ENCODE measurements at regions not wholly inside any gene's neighbourhood (a gene's known extent, or its start where the extent isn't known, plus 50 kb on each side); places are given as distances from the start of the nearest gene placed in this dataset.

- H3K27ac ChIP-seq (ENCODE audit: low read length) = no peak overlapping the region
- no peaks in the 10 kb centered on the region for H4K20me1 ChIP-seq (ENCODE audit: insufficient read depth, low read depth, low read length)
- no peak overlapping the region for H3K9ac ChIP-seq (ENCODE audit: low read length)
- no peaks in the 10 kb centered on the region for H3K4me1 ChIP-seq (ENCODE audit: low read length)
- H3K27me3 ChIP-seq (ENCODE audit: low read length) = no peaks in the 10 kb centered on the region
- 0 out of 2 replicates have a peak, but pooled peaks cover 4% of the 10 kb centered on the region for H3K9me3 ChIP-seq (ENCODE audit: low read length)
- DNase-seq = no peak
- no peak overlapping the region for H3K4me2 ChIP-seq (ENCODE audit: low read depth, low read length, poor library complexity, severe bottlenecking)
- no peak overlapping the region for H2AFZ ChIP-seq (ENCODE audit: low read length)
- H3K4me3 ChIP-seq (ENCODE audit: low read length) = no peak overlapping the region
- no peaks in the 10 kb centered on the region for H3K79me2 ChIP-seq (ENCODE audit: low read length)
- H3K9me2 ChIP-seq (replicated peaks; ENCODE audit: insufficient read depth, low read length) = no peaks in the 10 kb centered on the region
- H3K36me3 ChIP-seq (ENCODE audit: insufficient read depth, low read length) = no peaks in the 10 kb centered on the region
These were observed 942.9 kb downstream of the BRD1 start for GRCh38 chr22:48884786-48885185.

- H4K20me1 ChIP-seq (ENCODE audit: insufficient read depth, low read depth, low read length) = no peaks in the 10 kb centered on the region
- H3K27ac ChIP-seq (ENCODE audit: low read length) = no peak overlapping the region
- H3K9me2 ChIP-seq (replicated peaks; ENCODE audit: insufficient read depth, low read length) = no peaks in the 10 kb centered on the region
- no peak overlapping the region for H3K4me3 ChIP-seq (ENCODE audit: low read length)
- no peaks in the 10 kb centered on the region for H3K36me3 ChIP-seq (ENCODE audit: insufficient read depth, low read length)
- H3K27me3 ChIP-seq (ENCODE audit: low read length) = no peaks in the 10 kb centered on the region
- no peaks in the 10 kb centered on the region for H3K4me1 ChIP-seq (ENCODE audit: low read length)
- H3K9me3 ChIP-seq (ENCODE audit: low read length) = 0 out of 2 replicates have a peak, but pooled peaks cover 4% of the 10 kb centered on the region
- H2AFZ ChIP-seq (ENCODE audit: low read length) = no peak overlapping the region
- DNase-seq = no peak
- H3K79me2 ChIP-seq (ENCODE audit: low read length) = no peaks in the 10 kb centered on the region
- no peak overlapping the region for H3K4me2 ChIP-seq (ENCODE audit: low read depth, low read length, poor library complexity, severe bottlenecking)
- no peak overlapping the region for H3K9ac ChIP-seq (ENCODE audit: low read length)
These were observed 943.3 kb downstream of the BRD1 start for GRCh38 chr22:48884324-48884723.

DNA sequence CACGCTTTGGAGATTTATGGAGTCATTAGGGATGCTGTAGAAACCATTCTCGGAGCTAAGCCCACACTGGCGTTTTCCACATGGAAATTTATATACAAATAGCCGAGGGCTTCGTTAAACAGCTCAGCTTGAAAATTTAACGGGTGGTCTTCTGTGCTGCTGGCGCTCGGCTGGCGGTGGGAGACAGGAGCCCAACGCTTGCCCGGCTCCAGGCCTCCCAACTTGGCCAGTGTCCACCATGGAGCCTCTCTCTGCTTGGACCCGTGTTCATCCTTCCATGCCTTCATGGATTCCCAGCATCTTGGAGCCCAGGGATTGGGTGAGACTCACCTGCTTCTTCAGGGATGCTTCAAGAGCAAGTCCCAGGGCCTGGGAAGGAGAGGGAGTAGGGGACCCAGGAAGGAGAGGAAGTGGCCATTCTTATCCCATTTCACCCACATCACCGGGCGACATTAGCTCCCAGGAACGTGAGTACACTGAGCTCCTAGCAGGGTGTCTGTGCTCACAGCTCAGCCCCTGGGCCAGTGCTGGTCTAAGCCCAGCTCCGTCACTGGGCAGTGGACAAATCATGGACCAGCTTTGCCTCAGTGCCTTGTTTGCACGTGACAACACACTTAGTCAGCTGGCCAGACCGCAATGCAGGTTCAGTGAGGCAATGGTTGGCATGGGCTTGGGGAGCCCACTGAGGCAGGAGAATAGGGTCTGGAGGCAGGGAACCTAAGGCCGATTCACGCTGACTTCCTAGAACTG lies 944.3 kb downstream of the BRD1 start:
- no peaks in the 10 kb centered on the region for H3K36me3 ChIP-seq (ENCODE audit: insufficient read depth, low read length)
- H2AFZ ChIP-seq (ENCODE audit: low read length) = no peak overlapping the region
- no peak overlapping the region for H3K4me2 ChIP-seq (ENCODE audit: low read depth, low read length, poor library complexity, severe bottlenecking)
- no peak overlapping the region for H3K9ac ChIP-seq (ENCODE audit: low read length)
- H3K27me3 ChIP-seq (ENCODE audit: low read length) = no peaks in the 10 kb centered on the region
- DNase-seq = no peak
- 0 out of 2 replicates have a peak, but pooled peaks cover 4% of the 10 kb centered on the region for H3K9me3 ChIP-seq (ENCODE audit: low read length)
- no peaks in the 10 kb centered on the region for H3K4me1 ChIP-seq (ENCODE audit: low read length)
- H3K79me2 ChIP-seq (ENCODE audit: low read length) = no peaks in the 10 kb centered on the region
- no peak overlapping the region for H3K4me3 ChIP-seq (ENCODE audit: low read length)
- H3K27ac ChIP-seq (ENCODE audit: low read length) = no peak overlapping the region
- no peaks in the 10 kb centered on the region for H4K20me1 ChIP-seq (ENCODE audit: insufficient read depth, low read depth, low read length)
- no peaks in the 10 kb centered on the region for H3K9me2 ChIP-seq (replicated peaks; ENCODE audit: insufficient read depth, low read length)

GRCh38 chr22:48882636-48883200 lies 945.0 kb downstream of the BRD1 start:
- no peaks in the 10 kb centered on the region for H3K9me2 ChIP-seq (replicated peaks; ENCODE audit: insufficient read depth, low read length)
- no peak overlapping the region for H3K4me3 ChIP-seq (ENCODE audit: low read length)

DNA sequence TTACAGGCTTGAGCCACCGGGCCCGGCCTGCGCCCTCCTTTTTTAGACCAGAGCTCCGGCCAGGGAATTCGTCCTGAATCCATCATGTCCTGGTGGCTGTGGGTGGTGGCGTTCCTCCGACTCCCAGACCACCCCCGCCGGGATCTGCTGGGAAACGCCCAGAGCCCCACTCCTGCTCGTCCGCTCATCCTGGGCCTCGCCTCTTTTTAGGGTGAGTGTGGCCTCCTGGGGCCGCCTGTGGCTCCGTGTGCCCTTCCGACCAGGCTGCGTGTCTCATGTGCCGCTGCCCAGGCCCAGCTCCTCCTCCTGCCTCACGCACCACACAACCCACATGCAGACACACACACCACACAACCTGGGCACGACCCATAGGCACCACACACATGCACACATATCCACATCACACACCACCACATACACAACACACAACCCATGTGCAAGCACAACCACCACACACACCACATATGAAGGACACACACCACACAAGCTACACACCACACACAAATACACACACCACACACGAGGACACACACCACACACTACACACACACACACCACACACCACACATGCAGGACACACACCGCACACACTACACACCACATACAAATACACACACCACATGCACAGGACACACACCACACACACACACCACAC lies 946.2 kb downstream of the BRD1 start:
- Histone ChIP-seq H3K27ac (ENCODE audit: low read length) (no peak overlapping the region), H3K4me3 (ENCODE audit: low read length) (no peak overlapping the region), H4K20me1 (ENCODE audit: insufficient read depth, low read depth, low read length) (no peaks in the 10 kb centered on the region), H3K9me2 (replicated peaks; ENCODE audit: insufficient read depth, low read length) (no peaks in the 10 kb centered on the region), H3K9ac (ENCODE audit: low read length) (no peak overlapping the region), H3K4me2 (ENCODE audit: low read depth, low read length, poor library complexity, severe bottlenecking) (no peak overlapping the region), H2AFZ (ENCODE audit: low read length) (no peak overlapping the region), H3K36me3 (ENCODE audit: insufficient read depth, low read length) (no peaks in the 10 kb centered on the region), H3K4me1 (ENCODE audit: low read length) (no peaks in the 10 kb centered on the region), H3K79me2 (ENCODE audit: low read length) (no peaks in the 10 kb centered on the region), H3K27me3 (ENCODE audit: low read length) (no peaks in the 10 kb centered on the region), H3K9me3 (ENCODE audit: low read length) (0 out of 2 replicates have a peak, but pooled peaks cover 4% of the 10 kb centered on the region)
- no peak for DNase-seq

More at GRCh38 chr22:48882636-48883200, 945.0 kb downstream of the BRD1 start:
- Histone ChIP-seq H3K9ac (ENCODE audit: low read length) (no peak overlapping the region), H3K4me2 (ENCODE audit: low read depth, low read length, poor library complexity, severe bottlenecking) (no peak overlapping the region), H2AFZ (ENCODE audit: low read length) (no peak overlapping the region), H3K27ac (ENCODE audit: low read length) (no peak overlapping the region), H4K20me1 (ENCODE audit: insufficient read depth, low read depth, low read length) (no peaks in the 10 kb centered on the region), H3K27me3 (ENCODE audit: low read length) (no peaks in the 10 kb centered on the region), H3K79me2 (ENCODE audit: low read length) (no peaks in the 10 kb centered on the region), H3K36me3 (ENCODE audit: insufficient read depth, low read length) (no peaks in the 10 kb centered on the region), H3K9me3 (ENCODE audit: low read length) (0 out of 2 replicates have a peak, but pooled peaks cover 4% of the 10 kb centered on the region), H3K4me1 (ENCODE audit: low read length) (no peaks in the 10 kb centered on the region)
- no peak for DNase-seq

DNA sequence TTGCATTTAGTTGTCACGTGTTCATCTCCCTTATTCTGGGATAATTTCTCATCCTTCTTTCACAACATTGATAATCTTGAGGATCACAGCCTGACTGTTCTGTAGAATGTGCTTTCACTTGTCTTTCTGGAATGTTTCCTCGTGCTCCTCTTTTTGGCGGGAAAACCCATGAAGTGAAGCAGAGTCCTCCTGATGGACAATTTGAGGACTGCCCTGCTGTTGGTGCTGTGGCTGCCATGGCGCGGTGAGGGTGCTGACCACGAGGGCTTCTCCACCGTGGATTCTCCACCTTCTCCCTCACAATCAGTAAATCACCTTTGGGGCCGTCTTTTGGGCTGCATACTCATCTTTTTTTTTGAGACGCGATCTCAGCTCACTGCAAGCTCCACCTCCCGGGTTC lies 946.9 kb downstream of the BRD1 start:
- no peak overlapping the region for H2AFZ ChIP-seq (ENCODE audit: low read length)
- H3K27me3 ChIP-seq (ENCODE audit: low read length) = no peaks in the 10 kb centered on the region
- H3K4me1 ChIP-seq (ENCODE audit: low read length) = no peaks in the 10 kb centered on the region
- no peak overlapping the region for H3K4me3 ChIP-seq (ENCODE audit: low read length)
- H4K20me1 ChIP-seq (ENCODE audit: insufficient read depth, low read depth, low read length) = no peaks in the 10 kb centered on the region
- H3K27ac ChIP-seq (ENCODE audit: low read length) = no peak overlapping the region
- H3K9me3 ChIP-seq (ENCODE audit: low read length) = 0 out of 2 replicates have a peak, but pooled peaks cover 4% of the 10 kb centered on the region
- H3K4me2 ChIP-seq (ENCODE audit: low read depth, low read length, poor library complexity, severe bottlenecking) = no peak overlapping the region
- no peak for DNase-seq
- H3K36me3 ChIP-seq (ENCODE audit: insufficient read depth, low read length) = no peaks in the 10 kb centered on the region
- no peaks in the 10 kb centered on the region for H3K79me2 ChIP-seq (ENCODE audit: low read length)
- H3K9me2 ChIP-seq (replicated peaks; ENCODE audit: insufficient read depth, low read length) = no peaks in the 10 kb centered on the region
- H3K9ac ChIP-seq (ENCODE audit: low read length) = no peak overlapping the region

- no peaks in the 10 kb centered on the region for H3K27me3 ChIP-seq (ENCODE audit: low read length)
- H3K4me2 ChIP-seq (ENCODE audit: low read depth, low read length, poor library complexity, severe bottlenecking) = no peak overlapping the region
- H3K9me3 ChIP-seq (ENCODE audit: low read length) = no peaks in the 10 kb centered on the region
- H3K4me1 ChIP-seq (ENCODE audit: low read length) = no peaks in the 10 kb centered on the region
- H3K9me2 ChIP-seq (replicated peaks; ENCODE audit: insufficient read depth, low read length) = no peaks in the 10 kb centered on the region
- H3K4me3 ChIP-seq (ENCODE audit: low read length) = no peak overlapping the region
- H2AFZ ChIP-seq (ENCODE audit: low read length) = no peak overlapping the region
- H3K79me2 ChIP-seq (ENCODE audit: low read length) = no peaks in the 10 kb centered on the region
- H4K20me1 ChIP-seq (ENCODE audit: insufficient read depth, low read depth, low read length) = no peaks in the 10 kb centered on the region
- H3K36me3 ChIP-seq (ENCODE audit: insufficient read depth, low read length) = no peaks in the 10 kb centered on the region
- DNase-seq = no peak
- H3K9ac ChIP-seq (ENCODE audit: low read length) = no peak overlapping the region
- no peak overlapping the region for H3K27ac ChIP-seq (ENCODE audit: low read length)
These were observed 950.7 kb downstream of the BRD1 start for GRCh38 chr22:48876951-48877350.

- Histone ChIP-seq H3K4me3 (ENCODE audit: low read length) (no peak overlapping the region), H3K9me3 (ENCODE audit: low read length) (no peaks in the 10 kb centered on the region), H3K4me2 (ENCODE audit: low read depth, low read length, poor library complexity, severe bottlenecking) (no peak overlapping the region), H3K79me2 (ENCODE audit: low read length) (no peaks in the 10 kb centered on the region), H3K36me3 (ENCODE audit: insufficient read depth, low read length) (no peaks in the 10 kb centered on the region), H4K20me1 (ENCODE audit: insufficient read depth, low read depth, low read length) (no peaks in the 10 kb centered on the region), H3K27ac (ENCODE audit: low read length) (no peak overlapping the region), H3K27me3 (ENCODE audit: low read length) (no peaks in the 10 kb centered on the region), H3K9me2 (replicated peaks; ENCODE audit: insufficient read depth, low read length) (no peaks in the 10 kb centered on the region), H2AFZ (ENCODE audit: low read length) (no peak overlapping the region), H3K4me1 (ENCODE audit: low read length) (no peaks in the 10 kb centered on the region), H3K9ac (ENCODE audit: low read length) (no peak overlapping the region)
- no peak for DNase-seq
These were observed 952.7 kb downstream of the BRD1 start for GRCh38 chr22:48874956-48875355.

Measured in Karpas-422 (cell line).